ENCODE measurements at regions not wholly inside any gene's neighbourhood (a gene's known extent, or its start where the extent isn't known, plus 50 kb on each side); places are given as distances from the start of the nearest gene placed in this dataset.

- TF ChIP-seq CTCF (conservative IDR thresholded peaks at IDR 0.05; ENCODE audit: low read depth in 2 of 2) (no peak), EZH2phosphoT487 (IDR thresholded peaks at IDR 0.05; ENCODE audit: unreplicated experiment) (no peak)
Observed at GRCh38 chr4:62324215-62324614, 1124.1 kb downstream of the ADGRL3 start (continued).

- H3K27me3 ChIP-seq (ENCODE audit: insufficient read depth), result no peaks in the 10 kb centered on the region
- H3K4me1 ChIP-seq (ENCODE audit: insufficient read depth), result no peaks in the 10 kb centered on the region
- no peak overlapping the region for H3K4me2 ChIP-seq
- Mint-ChIP-seq H3K27me3 (ENCODE audit: insufficient read depth, low read depth, poor library complexity) (no peaks in the 10 kb centered on the region), H3K36me3 (ENCODE audit: low read depth) (no peaks in the 10 kb centered on the region), H3K4me1 (no peaks in the 10 kb centered on the region), H3K4me3 (no peak overlapping the region), H3K9me3 (no peaks in the 10 kb centered on the region), H3K27ac (no peak overlapping the region)
- H3K36me3 ChIP-seq (ENCODE audit: insufficient read depth), result no peaks in the 10 kb centered on the region
- no peak for DNase-seq (ENCODE audit: low spot score)
- H2AFZ ChIP-seq, result no peak overlapping the region
- no peaks in the 10 kb centered on the region for H4K20me1 ChIP-seq (replicated peaks; ENCODE audit: insufficient read depth)
- ATAC-seq, result no peak
- H3K79me2 ChIP-seq (replicated peaks; ENCODE audit: insufficient read depth), result no peaks in the 10 kb centered on the region
- no peak overlapping the region for H3K27ac ChIP-seq (ENCODE audit: low read depth)
- H3K9me2 ChIP-seq (ENCODE audit: insufficient read depth), result peaks cover 14% of the 10 kb centered on the region
- no peak overlapping the region for H3K4me3 ChIP-seq
- H3F3A ChIP-seq (replicated peaks; ENCODE audit: low read depth), result no peaks in the 10 kb centered on the region
- TF ChIP-seq CTCF (conservative IDR thresholded peaks at IDR 0.05; ENCODE audit: low read depth in 2 of 2) (no peak), ZNF462 (CRISPR knock-in tag; IDR thresholded peaks at IDR 0.05) (no peak), REST (IDR thresholded peaks at IDR 0.05; ENCODE audit: unreplicated experiment) (no peak), NANOG (IDR thresholded peaks at IDR 0.05; ENCODE audit: borderline replicate concordance) (no peak), EZH2phosphoT487 (IDR thresholded peaks at IDR 0.05; ENCODE audit: unreplicated experiment) (no peak), ZNF331 (CRISPR knock-in tag; IDR thresholded peaks at IDR 0.05; ENCODE audit: low read depth) (no peak), POLR2AphosphoS5 (IDR thresholded peaks at IDR 0.05; ENCODE audit: low read depth) (no peak), JUNB (IDR thresholded peaks at IDR 0.05; ENCODE audit: unreplicated experiment) (no peak), EZH2 (IDR thresholded peaks at IDR 0.05; ENCODE audit: low read depth, unreplicated experiment) (no peak), STAT1 (IDR thresholded peaks at IDR 0.05; ENCODE audit: unreplicated experiment) (no peak), ETS1 (IDR thresholded peaks at IDR 0.05) (no peak)
Observed at GRCh38 chr4:62320612-62321011, 1120.5 kb downstream of the ADGRL3 start.
